SK-N-SH treated with all-trans-retinoic acid at 6 μM for 48 hours (cell line): ENCODE measurements at regions not wholly inside any gene's neighbourhood (a gene's known extent, or its start where the extent isn't known, plus 50 kb on each side); places are given as distances from the start of the nearest gene placed in this dataset.

Experiments
- ATAC-seq: fragments of 200-7000 bp; cut with Tn5 transposase; 3 replicates; pipeline ENCODE4 v1.9.1; 2020; ENCODE audit warnings: mild to moderate bottlenecking, moderate library complexity
- ARNTL ChIP-seq: fragments of 450-650 bp; formaldehyde crosslinking; IDR thresholded peaks from 2 replicates; pipeline ENCODE4 v1.5.0; 2020; ENCODE audit warnings: low read depth, mild to moderate bottlenecking, moderate library complexity, borderline replicate concordance
- CREB5 ChIP-seq: fragments of 250-450 bp; sonication (Bioruptor Pico); IDR thresholded peaks from 2 replicates; pipeline ENCODE4 v1.5.1; 2020; ENCODE audit warnings: low read depth, mild to moderate bottlenecking, moderate library complexity
- CSRNP3 ChIP-seq: fragments of 250-450 bp; sonication (Bioruptor Pico); IDR thresholded peaks from 2 replicates; pipeline ENCODE4 v1.5.1; 2021; ENCODE audit warnings: mild to moderate bottlenecking, moderate library complexity
- ESRRG ChIP-seq: fragments of 250-450 bp; sonication (Bioruptor Pico); IDR thresholded peaks from 2 replicates; pipeline ENCODE4 v1.6.1; 2021; ENCODE audit warnings: mild to moderate bottlenecking
- ISL1 ChIP-seq: fragments of 250-450 bp; sonication (Bioruptor Pico); IDR thresholded peaks from 2 replicates; pipeline ENCODE4 v2.1.2; 2022; ENCODE audit warnings: mild to moderate bottlenecking, moderate library complexity
- OSR1 ChIP-seq: fragments of 250-450 bp; sonication (Bioruptor Pico); IDR thresholded peaks from 2 replicates; pipeline ENCODE4 v1.8.0; 2022; ENCODE audit warnings: moderate library complexity, mild to moderate bottlenecking, inconsistent platforms
- PATZ1 ChIP-seq: fragments of 250-450 bp; sonication (Bioruptor Pico); IDR thresholded peaks from 2 replicates; pipeline ENCODE4 v1.8.0; 2020; ENCODE audit warnings: mild to moderate bottlenecking, moderate library complexity, borderline replicate concordance
- PPARA ChIP-seq: fragments of 250-450 bp; sonication (Bioruptor Pico); IDR thresholded peaks from 2 replicates; pipeline ENCODE4 v1.5.0; 2020; ENCODE audit warnings: mild to moderate bottlenecking, borderline replicate concordance
- RARB ChIP-seq: fragments of 250-450 bp; sonication (Bioruptor Pico); IDR thresholded peaks from 2 replicates; pipeline ENCODE4 v1.8.0; 2021; ENCODE audit warnings: mild to moderate bottlenecking, moderate library complexity
- SNAI2 ChIP-seq: fragments of 250-450 bp; sonication (Bioruptor Pico); IDR thresholded peaks from 2 replicates; pipeline ENCODE4 v1.5.0; 2020; ENCODE audit warnings: mild to moderate bottlenecking, moderate library complexity
- TCF4 ChIP-seq: fragments of 250-450 bp; sonication (Bioruptor Pico); IDR thresholded peaks from 2 replicates; pipeline ENCODE4 v1.8.0; 2021; ENCODE audit warnings: mild to moderate bottlenecking, moderate library complexity, borderline replicate concordance
- TOX ChIP-seq: fragments of 250-450 bp; sonication (Bioruptor Pico); IDR thresholded peaks from 2 replicates; pipeline ENCODE4 v1.8.0; 2021; ENCODE audit warnings: mild to moderate bottlenecking, moderate library complexity, borderline replicate concordance
- TSHZ2 ChIP-seq: fragments of 250-450 bp; sonication (Bioruptor Pico); IDR thresholded peaks from 2 replicates; pipeline ENCODE4 v1.5.0; 2020; ENCODE audit warnings: mild to moderate bottlenecking, moderate library complexity
- ZC3H10 ChIP-seq: fragments of 250-450 bp; sonication (Bioruptor Pico); IDR thresholded peaks from 2 replicates; pipeline ENCODE4 v1.5.1; 2021; ENCODE audit warnings: mild to moderate bottlenecking, moderate library complexity
- ZFP3 ChIP-seq: fragments of 250-450 bp; sonication (Bioruptor Pico); IDR thresholded peaks from 2 replicates; pipeline ENCODE4 v1.5.0; 2020; ENCODE audit warnings: mild to moderate bottlenecking, moderate library complexity
- ZNF565 ChIP-seq: fragments of 450-650 bp; formaldehyde crosslinking; conservative IDR thresholded peaks from 2 replicates; pipeline ENCODE4 v1.5.0; 2020; ENCODE audit warnings: low read depth, mild to moderate bottlenecking, moderate library complexity
- ZNF70 ChIP-seq: fragments of 450-650 bp; formaldehyde crosslinking; IDR thresholded peaks from 2 replicates; pipeline ENCODE4 v1.5.0; 2020; ENCODE audit warnings: mild to moderate bottlenecking, moderate library complexity
- ZNF8 ChIP-seq: fragments of 450-650 bp; formaldehyde crosslinking; IDR thresholded peaks from 2 replicates; pipeline ENCODE4 v1.5.0; 2020; ENCODE audit warnings: mild to moderate bottlenecking, moderate library complexity

GRCh38 chr4:11739992-11740391, 311.3 kb upstream of the HS3ST1 start:
- no peak for TF ChIP-seq TCF4
- TF ChIP-seq CSRNP3 (CRISPR knock-in tag), result no peak
- TF ChIP-seq ESRRG (CRISPR knock-in tag), result no peak
- TF ChIP-seq ZNF70 (CRISPR knock-in tag), result no peak
- TF ChIP-seq ZC3H10, result no peak
- TF ChIP-seq RARB, result no peak
- no peak for TF ChIP-seq TSHZ2 (CRISPR knock-in tag)
- no peak for TF ChIP-seq TOX (CRISPR knock-in tag)
- TF ChIP-seq ZFP3 (CRISPR knock-in tag), result no peak
- TF ChIP-seq ARNTL (CRISPR knock-in tag), result no peak
- TF ChIP-seq SNAI2 (CRISPR knock-in tag), result no peak
- no peak for ATAC-seq

- ATAC-seq, result no peak
- TF ChIP-seq ZNF8 (CRISPR knock-in tag) (no peak), RARB (no peak), ESRRG (CRISPR knock-in tag) (no peak), ZNF70 (CRISPR knock-in tag) (no peak), TOX (CRISPR knock-in tag) (no peak), PPARA (CRISPR knock-in tag) (no peak), ZNF565 (CRISPR knock-in tag) (no peak), OSR1 (CRISPR knock-in tag) (no peak), CREB5 (CRISPR knock-in tag) (no peak), ISL1 (CRISPR knock-in tag) (no peak), PATZ1 (CRISPR knock-in tag) (no peak), TSHZ2 (CRISPR knock-in tag) (no peak)
These were observed 308.3 kb upstream of the HS3ST1 start for GRCh38 chr4:11736978-11737377.

- ATAC-seq, result no peak
- no peak for TF ChIP-seq PPARA (CRISPR knock-in tag)
- TF ChIP-seq ZNF8 (CRISPR knock-in tag), result no peak
- no peak for TF ChIP-seq TCF4
- no peak for TF ChIP-seq PATZ1 (CRISPR knock-in tag)
- TF ChIP-seq SNAI2 (CRISPR knock-in tag), result no peak
- no peak for TF ChIP-seq OSR1 (CRISPR knock-in tag)
These were observed 307.0 kb upstream of the HS3ST1 start for GRCh38 chr4:11735651-11736050.
